Esophagus (tissue), 2 donors: ENCODE measurements at regions not wholly inside any gene's neighbourhood (a gene's known extent, or its start where the extent isn't known, plus 50 kb on each side); places are given as distances from the start of the nearest gene placed in this dataset.

Source experiments
- H3K27ac ChIP-seq, 2 donors: one replicate each; pipeline ENCODE4 v1.5.1; 2013; ENCODE audit warnings: low read depth in 2 of 2, mild to moderate bottlenecking in 2 of 2, inconsistent platforms in 1 of 2, low read length in 1 of 2, moderate library complexity in 1 of 2
- H3K27me3 ChIP-seq, 2 donors: one replicate each; pipeline ENCODE4 v1.6.1; 2013; ENCODE audit warnings: low read length in 2 of 2, control low read depth in 1 of 2, mild to moderate bottlenecking in 1 of 2; ENCODE audit not compliant: insufficient read depth in 2 of 2, control insufficient read depth in 1 of 2
- H3K36me3 ChIP-seq, 2 donors: one replicate each; pipeline ENCODE4 v1.6.1; 2013; ENCODE audit warnings: low read length in 1 of 2; ENCODE audit not compliant: control insufficient read depth in 2 of 2, insufficient read depth in 2 of 2
- H3K4me1 ChIP-seq, 2 donors: one replicate each; pipeline ENCODE4 v1.6.1; 2013; ENCODE audit warnings: low read length in 1 of 2; ENCODE audit not compliant: control insufficient read depth in 2 of 2, insufficient read depth in 2 of 2
- H3K4me3 ChIP-seq, 2 donors: one replicate each; pipeline ENCODE4 v1.5.1; 2013; ENCODE audit warnings: low read length in 2 of 2, mild to moderate bottlenecking in 2 of 2, low read depth in 1 of 2, moderate library complexity in 1 of 2
- H3K9me3 ChIP-seq, 2 donors: one replicate each; pipeline ENCODE4 v1.6.1; 2013; ENCODE audit warnings: mild to moderate bottlenecking in 2 of 2, low read depth in 1 of 2, low read length in 1 of 2, moderate library complexity in 1 of 2; ENCODE audit not compliant: control insufficient read depth in 2 of 2, insufficient read depth in 1 of 2
- WGBS, 2 donors: extraction: QIAGEN DNeasy Blood & Tissue Kit; methylation state at CpG; one replicate each; pipeline ENCODE4 v1.1.7; 2013; 5-methylcytosine and 5-hydroxymethylcytosine counted together
- donor health status: healthy with polysubstance abuse.
- donor health status: Bipolar disorder and iron deficiency.

DNA sequence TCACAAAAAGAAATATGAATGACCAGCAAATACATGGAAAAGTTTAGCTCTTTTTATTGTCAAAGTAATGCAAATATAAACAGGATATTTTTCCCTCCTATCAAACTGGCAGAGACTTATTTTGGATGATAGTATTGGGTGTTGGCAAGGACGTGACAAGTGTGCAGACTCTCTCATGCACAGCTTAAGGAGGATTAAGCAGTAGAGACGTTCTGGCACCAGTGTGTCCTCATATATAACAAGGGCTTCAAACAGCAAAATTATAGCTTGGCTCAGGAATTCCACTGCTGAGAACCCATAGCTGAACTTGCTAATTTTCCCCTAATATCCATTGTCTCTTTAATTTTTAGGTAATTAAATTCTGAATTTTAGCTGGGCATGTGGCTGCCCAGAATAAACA, 114.4 kb downstream of the FAM124B start:
- 19 to 35% methylated on average over 2 of the region's 2 CpGs for WGBS, 2 donors
- H3K36me3 ChIP-seq: no peaks in the 10 kb centered on the region
- H3K4me1 ChIP-seq: no peaks in the 10 kb centered on the region

DNA sequence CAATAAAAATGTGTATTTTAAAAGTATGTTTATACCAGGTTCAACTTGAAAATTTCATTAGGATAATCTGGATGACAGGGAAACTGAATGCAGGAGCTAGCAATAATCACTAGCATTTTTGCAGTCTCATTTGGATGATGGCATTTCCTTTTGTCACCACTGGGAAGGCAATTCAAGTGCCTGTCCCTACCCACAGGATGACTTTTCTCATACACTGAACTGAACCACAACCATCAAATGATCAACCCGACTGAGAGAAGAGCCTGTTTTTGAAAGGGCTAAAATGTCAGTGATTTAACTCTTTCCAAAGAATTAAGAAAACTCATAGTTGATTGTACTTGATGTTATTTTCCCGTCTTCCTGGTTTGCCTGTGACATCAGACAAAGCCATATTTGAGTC, 115.0 kb downstream of the FAM124B start:
- Histone ChIP-seq H3K4me3 (no peak overlapping the region), H3K36me3 (no peaks in the 10 kb centered on the region), H3K9me3 (no peaks in the 10 kb centered on the region), H3K27me3 (no peaks in the 10 kb centered on the region), H3K4me1 (no peaks in the 10 kb centered on the region), H3K27ac (no peak overlapping the region)
- 42 to 54% methylated on average over 2 of the region's 2 CpGs for WGBS, 2 donors

More for the DNA sequence above, 114.4 kb downstream of the FAM124B start:
- H3K9me3 ChIP-seq: no peaks in the 10 kb centered on the region
- no peaks in the 10 kb centered on the region for H3K27me3 ChIP-seq
- no peak overlapping the region for H3K27ac ChIP-seq
- H3K4me3 ChIP-seq: no peak overlapping the region

DNA sequence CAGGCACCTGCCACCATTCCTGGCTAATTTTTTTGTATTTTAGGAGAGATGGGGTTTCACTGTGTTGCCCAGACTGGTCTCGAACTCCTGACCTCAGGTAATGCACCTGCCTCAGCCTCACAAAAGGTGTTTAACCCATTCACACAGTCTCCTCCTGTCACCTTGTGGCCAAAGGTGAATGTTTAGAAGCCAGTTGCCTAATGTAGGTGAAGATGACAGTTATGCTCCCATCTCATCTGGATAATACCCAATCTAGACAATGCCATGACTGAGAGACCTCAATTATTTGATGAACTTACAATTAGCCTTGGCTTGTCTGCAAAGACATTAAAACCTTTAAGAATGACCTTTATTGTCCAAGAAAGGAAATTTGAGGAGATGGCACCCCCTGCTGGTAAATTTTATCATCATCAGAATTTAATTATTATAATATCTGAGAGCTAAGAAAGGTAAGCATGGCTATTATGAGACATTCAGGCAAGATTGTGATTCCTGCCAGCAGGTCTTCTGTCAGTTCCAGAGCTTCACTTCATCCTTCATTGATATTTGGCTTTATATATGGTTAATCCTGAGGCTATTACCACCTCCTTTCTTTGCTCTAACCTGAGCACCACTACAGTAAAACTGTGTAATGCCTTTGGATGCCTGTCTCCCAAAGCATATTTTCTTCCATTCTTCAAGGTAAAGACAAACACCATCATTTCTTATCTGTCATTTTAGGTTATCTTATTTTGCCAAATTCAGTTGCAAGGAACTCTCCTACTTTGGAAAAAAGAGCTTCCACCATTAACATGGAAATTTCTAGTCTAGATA, 117.6 kb downstream of the FAM124B start:
- Histone ChIP-seq H3K27me3 (no peaks in the 10 kb centered on the region), H3K36me3 (no peaks in the 10 kb centered on the region), H3K9me3 (no peaks in the 10 kb centered on the region), H3K4me3 (no peak overlapping the region), H3K4me1 (no peaks in the 10 kb centered on the region), H3K27ac (no peak overlapping the region)
- 25 to 27% methylated on average over 1 of the region's 1 CpG for WGBS, 2 donors

DNA sequence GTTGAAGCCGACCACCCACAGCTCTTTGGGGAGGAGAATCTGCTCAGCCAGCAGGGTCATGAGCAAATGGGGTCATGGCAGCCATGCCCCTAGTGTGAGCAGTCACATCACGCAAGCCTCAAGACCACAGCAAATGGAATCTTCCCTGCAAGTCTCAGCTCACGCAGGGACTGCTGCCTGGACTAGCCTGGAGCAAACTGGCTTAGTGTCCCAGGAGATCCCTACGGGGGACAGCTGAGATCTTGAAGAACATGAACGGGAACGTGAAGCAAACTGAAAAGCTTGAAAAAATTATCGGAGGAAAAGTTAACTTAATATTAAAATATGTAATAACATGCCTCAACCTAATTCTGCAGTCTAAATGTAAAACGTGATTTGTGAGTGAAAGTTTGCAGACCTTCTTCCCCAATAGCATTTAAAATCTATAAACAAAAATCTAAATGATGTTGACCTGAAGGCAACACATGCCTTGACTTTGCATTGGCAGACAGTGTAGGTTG, 118.4 kb downstream of the FAM124B start:
- no peaks in the 10 kb centered on the region for H3K27me3 ChIP-seq
- no peaks in the 10 kb centered on the region for H3K9me3 ChIP-seq
- 69 to 76% methylated on average over 8 of the region's 8 CpGs for WGBS, 2 donors
- H3K27ac ChIP-seq: no peak overlapping the region
- no peaks in the 10 kb centered on the region for H3K4me1 ChIP-seq
- no peak overlapping the region for H3K4me3 ChIP-seq
- H3K36me3 ChIP-seq: no peaks in the 10 kb centered on the region

DNA sequence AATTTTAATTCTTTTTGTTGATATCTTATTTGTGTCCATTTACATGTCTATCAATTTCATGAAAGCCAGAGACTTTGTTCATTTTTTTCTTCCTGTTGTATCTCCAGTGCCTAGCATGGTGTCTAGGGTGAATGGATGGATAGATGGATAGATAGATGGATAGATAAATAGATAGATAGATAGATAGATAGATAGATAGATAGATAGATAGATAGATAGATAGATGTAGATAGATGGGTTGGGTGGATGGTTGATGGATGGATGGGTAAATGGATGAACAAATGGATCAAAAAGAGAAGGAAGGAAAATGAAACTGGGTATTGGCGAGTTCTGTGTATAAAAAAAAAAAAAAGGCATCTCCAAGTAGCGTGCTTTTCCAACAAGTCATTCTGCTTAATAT, 120.5 kb downstream of the FAM124B start:
- WGBS, 2 donors: 92 to 94% methylated on average over 2 of the region's 2 CpGs
- Histone ChIP-seq H3K27me3 (no peaks in the 10 kb centered on the region), H3K36me3 (no peaks in the 10 kb centered on the region)

DNA sequence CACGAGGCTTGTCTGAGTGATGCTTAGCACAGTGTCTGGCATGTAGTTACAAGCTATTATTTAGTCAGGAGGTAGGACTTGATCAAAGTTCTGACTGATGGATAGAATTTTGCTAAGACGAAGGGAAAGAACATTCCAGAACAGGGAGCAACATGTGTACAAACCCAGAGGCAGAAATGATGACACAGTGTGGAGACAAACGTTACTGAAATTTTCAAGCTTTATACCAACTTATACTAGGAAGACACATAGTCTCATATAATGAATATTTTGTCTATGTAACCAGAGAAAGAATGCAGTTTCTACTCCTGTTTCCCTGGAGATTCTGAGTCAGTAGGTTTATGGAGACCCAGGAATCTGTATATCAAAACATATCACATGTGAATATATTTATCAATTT, 123.4 kb downstream of the FAM124B start:
- H3K36me3 ChIP-seq: no peaks in the 10 kb centered on the region
- WGBS, 2 donors: 39 to 62% methylated on average over 3 of the region's 3 CpGs
- H3K27me3 ChIP-seq: no peaks in the 10 kb centered on the region
- no peaks in the 10 kb centered on the region for H3K9me3 ChIP-seq
- H3K27ac ChIP-seq: no peak overlapping the region
- no peak overlapping the region for H3K4me3 ChIP-seq
- no peaks in the 10 kb centered on the region for H3K4me1 ChIP-seq

More for the DNA sequence above, 120.5 kb downstream of the FAM124B start:
- H3K4me1 ChIP-seq: no peaks in the 10 kb centered on the region
- no peak overlapping the region for H3K4me3 ChIP-seq
- no peak overlapping the region for H3K27ac ChIP-seq
- H3K9me3 ChIP-seq: no peaks in the 10 kb centered on the region

DNA sequence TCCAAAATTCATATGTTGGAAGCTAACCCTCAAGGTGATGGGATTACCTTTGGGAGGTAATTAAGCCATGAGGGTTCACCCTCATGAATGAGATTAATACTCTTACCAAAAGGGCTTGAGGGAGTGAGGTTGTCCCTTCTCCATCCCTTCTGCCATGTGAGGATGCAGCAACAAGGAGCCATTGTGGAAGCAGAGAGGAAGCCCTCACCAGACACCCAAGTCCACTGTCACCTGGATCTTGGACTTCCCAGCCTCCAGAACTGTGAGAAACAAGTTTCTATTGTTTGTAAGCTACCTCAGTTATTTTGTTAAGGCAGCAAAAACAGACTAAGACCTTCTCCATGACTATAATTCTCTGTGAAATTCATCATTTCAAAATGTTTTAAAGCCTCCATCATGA, 125.7 kb downstream of the FAM124B start:
- H3K9me3 ChIP-seq: no peaks in the 10 kb centered on the region

DNA sequence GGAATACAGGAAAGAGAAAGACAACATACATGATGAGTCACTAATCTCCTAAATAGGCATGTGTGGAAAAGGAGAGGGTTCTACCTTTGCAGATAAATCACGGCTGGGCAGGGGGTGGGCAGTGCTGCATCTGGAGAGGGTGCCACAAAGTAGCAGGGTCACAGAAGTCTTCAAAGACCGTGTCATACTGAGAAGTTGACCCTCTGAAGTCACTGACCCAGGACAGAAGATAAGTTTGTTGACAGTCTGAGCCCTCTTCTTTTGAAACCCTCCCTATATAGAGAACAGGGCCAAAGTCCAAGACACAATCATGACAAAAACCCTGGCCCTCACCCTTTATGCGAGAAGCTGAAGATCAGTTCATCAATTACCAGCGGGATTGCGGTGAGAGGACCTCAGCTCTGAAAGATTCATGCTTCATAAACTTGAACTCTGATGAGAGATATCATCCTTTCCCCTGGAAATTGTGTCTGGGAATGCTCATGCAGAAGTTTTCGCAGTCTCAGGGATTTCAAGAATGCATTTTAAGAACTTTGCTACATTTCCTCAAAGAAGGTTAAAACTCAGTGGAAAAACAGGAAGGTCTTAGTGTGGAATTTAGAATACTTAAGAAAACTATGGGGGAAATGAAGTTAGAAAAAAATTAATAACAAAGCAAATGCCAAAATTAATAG, 129.5 kb downstream of the FAM124B start:
- Histone ChIP-seq H3K36me3 (no peaks in the 10 kb centered on the region), H3K27ac (no peak overlapping the region), H3K4me3 (no peak overlapping the region), H3K4me1 (no peaks in the 10 kb centered on the region), H3K9me3 (no peaks in the 10 kb centered on the region), H3K27me3 (no peaks in the 10 kb centered on the region)
- 74 to 85% methylated on average over 6 of the region's 6 CpGs for WGBS, 2 donors

More for the DNA sequence above, 125.7 kb downstream of the FAM124B start:
- no peak overlapping the region for H3K27ac ChIP-seq
- H3K36me3 ChIP-seq: no peaks in the 10 kb centered on the region
- H3K4me1 ChIP-seq: no peaks in the 10 kb centered on the region
- no peak overlapping the region for H3K4me3 ChIP-seq
- H3K27me3 ChIP-seq: no peaks in the 10 kb centered on the region

DNA sequence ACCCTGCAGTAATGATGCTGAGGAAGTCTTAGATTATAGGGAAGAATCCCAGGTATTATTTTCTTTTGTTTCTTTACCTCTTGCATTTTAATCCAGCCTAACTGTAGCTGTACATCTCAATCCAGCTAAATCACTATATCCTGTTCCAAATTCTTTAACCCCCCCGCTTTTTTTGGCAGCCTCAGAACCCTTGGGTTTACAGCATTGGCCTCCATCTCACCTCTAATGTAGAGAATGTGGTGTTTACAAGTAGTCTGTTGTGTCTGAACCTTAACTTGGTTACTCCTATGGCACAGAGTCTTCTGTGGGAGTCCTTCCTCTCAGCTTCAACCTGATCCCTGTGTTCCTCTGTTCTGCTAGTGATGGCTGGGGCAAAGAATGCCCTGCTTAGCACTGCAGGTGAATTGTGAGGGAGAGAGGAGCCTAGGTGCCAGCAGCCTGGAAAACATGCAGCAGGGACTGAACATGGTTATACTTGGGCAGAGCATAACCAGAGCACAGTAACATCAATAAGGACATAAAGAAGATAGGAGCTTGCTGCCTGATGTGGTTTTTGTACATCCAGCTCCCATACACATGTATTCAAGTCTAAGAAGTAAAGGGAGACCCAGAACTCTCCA, 130.2 kb downstream of the FAM124B start:
- Histone ChIP-seq H3K36me3 (no peaks in the 10 kb centered on the region), H3K27ac (no peak overlapping the region), H3K9me3 (no peaks in the 10 kb centered on the region), H3K4me3 (no peak overlapping the region), H3K4me1 (no peaks in the 10 kb centered on the region), H3K27me3 (no peaks in the 10 kb centered on the region)
- WGBS, 2 donors: 48 to 55% methylated on average over 1 of the region's 1 CpG
